Mammary epithelial cell (primary cell): ENCODE measurements at regions not wholly inside any gene's neighbourhood (a gene's known extent, or its start where the extent isn't known, plus 50 kb on each side); places are given as distances from the start of the nearest gene placed in this dataset.

Experiments
- EZH2 ChIP-seq: IDR thresholded peaks from 2 replicates; pipeline ENCODE4 v1.6.1; 2012; ENCODE audit warnings: low read length, inconsistent platforms, borderline replicate concordance
- TF ChIP-seq, protein P1 (sequence below), 2 donors: IDR thresholded peaks in 1 of 2; conservative IDR thresholded peaks in 1 of 2; 2 replicates each; pipeline ENCODE4 v1.5.1; 2011 to 2012; ENCODE audit warnings: inconsistent platforms in 2 of 2, low read length in 2 of 2, mild to moderate bottlenecking in 2 of 2, control low read depth in 1 of 2, low read depth in 1 of 2; ENCODE audit not compliant: insufficient read depth in 1 of 2; ENCODE audit errors: extremely low read depth in 1 of 2

DNA sequence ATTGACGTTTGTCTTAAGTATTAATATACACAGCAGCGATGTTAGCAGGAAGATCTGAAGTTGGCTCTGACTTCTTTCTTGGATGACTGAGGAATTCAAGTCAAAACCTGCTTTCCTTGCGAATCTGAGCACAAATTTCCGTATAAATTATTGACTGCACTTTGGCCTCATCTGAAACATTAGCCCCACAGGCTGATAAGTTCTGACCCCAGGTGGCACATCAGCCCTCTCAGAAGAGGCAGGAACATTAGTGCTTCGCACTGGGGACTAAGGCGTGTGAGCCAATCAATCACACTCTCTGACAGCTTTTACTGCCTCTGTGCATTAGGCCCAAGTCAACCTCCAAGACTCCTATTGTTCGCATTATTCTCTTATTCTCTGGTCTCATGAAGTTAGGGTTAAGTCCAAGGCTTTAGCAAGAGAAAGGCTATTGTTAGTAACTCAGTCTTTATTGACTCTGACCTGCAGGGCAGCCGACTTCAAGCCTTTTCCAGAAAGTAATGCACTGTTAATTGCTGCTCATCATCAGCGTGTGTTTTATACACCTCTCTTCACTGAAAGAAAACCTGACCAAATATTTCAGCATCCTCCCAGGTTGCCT lies 84.2 kb downstream of the ZNF608 start:
- TF ChIP-seq, protein P1, sequence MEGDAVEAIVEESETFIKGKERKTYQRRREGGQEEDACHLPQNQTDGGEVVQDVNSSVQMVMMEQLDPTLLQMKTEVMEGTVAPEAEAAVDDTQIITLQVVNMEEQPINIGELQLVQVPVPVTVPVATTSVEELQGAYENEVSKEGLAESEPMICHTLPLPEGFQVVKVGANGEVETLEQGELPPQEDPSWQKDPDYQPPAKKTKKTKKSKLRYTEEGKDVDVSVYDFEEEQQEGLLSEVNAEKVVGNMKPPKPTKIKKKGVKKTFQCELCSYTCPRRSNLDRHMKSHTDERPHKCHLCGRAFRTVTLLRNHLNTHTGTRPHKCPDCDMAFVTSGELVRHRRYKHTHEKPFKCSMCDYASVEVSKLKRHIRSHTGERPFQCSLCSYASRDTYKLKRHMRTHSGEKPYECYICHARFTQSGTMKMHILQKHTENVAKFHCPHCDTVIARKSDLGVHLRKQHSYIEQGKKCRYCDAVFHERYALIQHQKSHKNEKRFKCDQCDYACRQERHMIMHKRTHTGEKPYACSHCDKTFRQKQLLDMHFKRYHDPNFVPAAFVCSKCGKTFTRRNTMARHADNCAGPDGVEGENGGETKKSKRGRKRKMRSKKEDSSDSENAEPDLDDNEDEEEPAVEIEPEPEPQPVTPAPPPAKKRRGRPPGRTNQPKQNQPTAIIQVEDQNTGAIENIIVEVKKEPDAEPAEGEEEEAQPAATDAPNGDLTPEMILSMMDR (conservative IDR thresholded peaks at IDR 0.05 in 1 of 2, IDR thresholded peaks at IDR 0.05 in 1 of 2; ENCODE audit: extremely low read depth in 1 of 2, insufficient read depth in 1 of 2, low read depth in 1 of 2, low read length in 2 of 2), result no peak
- no peak for TF ChIP-seq EZH2
